ENCODE measurements at regions not wholly inside any gene's neighbourhood (a gene's known extent, or its start where the extent isn't known, plus 50 kb on each side); places are given as distances from the start of the nearest gene placed in this dataset.
"Not testable (repeated sequence)": the region's sequence is repeated elsewhere in the genome, so short reads cannot be mapped to it uniquely, and the experiment has no call there.

GRCh38 chr18:41865796-41866195, 89.2 kb upstream of the PIK3C3 start:
- H3K4me2 ChIP-seq (ENCODE audit: low read length, poor library complexity, severe bottlenecking); H2AFZ ChIP-seq (ENCODE audit: low read depth, low read length); H3K36me3 ChIP-seq (ENCODE audit: control insufficient read depth in 1 of 2, insufficient read depth in 2 of 2, low read depth in 1 of 2, low read length in 2 of 2); H3K18ac ChIP-seq (ENCODE audit: low read depth in 1 of 2, low read length in 2 of 2); H2BK12ac ChIP-seq (ENCODE audit: low read length in 2 of 2); H4K8ac ChIP-seq (ENCODE audit: low read length); H3K23ac ChIP-seq (ENCODE audit: low read length in 2 of 2); H3K4me1 ChIP-seq (ENCODE audit: control insufficient read depth, insufficient read depth, low read depth, low read length); H2BK5ac ChIP-seq (ENCODE audit: low read depth, low read length, poor library complexity, severe bottlenecking); H3K14ac ChIP-seq (ENCODE audit: low read length in 2 of 2); DNase-seq; H3K27ac ChIP-seq (ENCODE audit: low read length, poor library complexity, severe bottlenecking); H2BK15ac ChIP-seq (ENCODE audit: low read depth, poor library complexity, severe bottlenecking); H2AK5ac ChIP-seq (ENCODE audit: low read length, severe bottlenecking); H3K4me3 ChIP-seq (ENCODE audit: insufficient read depth in 1 of 2, low read depth in 1 of 2, low read length in 2 of 2); H4K91ac ChIP-seq (ENCODE audit: low read length); H3K9me3 ChIP-seq (ENCODE audit: control insufficient read depth, low read length); H2BK120ac ChIP-seq (ENCODE audit: low read depth, low read length); H3K79me1 ChIP-seq (replicated peaks; ENCODE audit: low read length, poor library complexity, severe bottlenecking); H3K4ac ChIP-seq (ENCODE audit: low read depth in 1 of 2, low read length in 2 of 2); H3K27me3 ChIP-seq (ENCODE audit: control insufficient read depth in 1 of 2, insufficient read depth in 1 of 2, low read length in 2 of 2); H3K9ac ChIP-seq (ENCODE audit: low read length): not testable (repeated sequence)
- WGBS = 97% methylated on average over 22 of the region's 27 CpGs

DNA sequence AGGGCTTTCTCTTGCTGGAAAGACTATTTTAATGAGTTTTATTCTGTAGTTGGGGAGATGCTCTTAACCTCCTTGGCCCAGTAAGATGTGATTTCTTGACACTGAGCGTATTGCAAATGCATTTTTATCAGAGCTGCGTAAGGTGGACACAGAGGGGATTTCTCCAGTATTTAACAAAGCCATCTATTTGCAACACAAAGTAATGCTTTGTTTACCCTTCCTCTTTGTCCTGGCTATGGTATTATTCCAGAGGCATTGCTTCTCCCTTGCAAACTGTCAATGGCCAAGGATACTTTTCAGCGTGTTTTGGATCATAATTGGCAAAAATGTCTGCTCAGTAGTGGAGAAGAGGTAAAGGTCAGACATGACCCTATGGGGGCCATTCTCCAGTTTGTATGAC, 90.8 kb upstream of the PIK3C3 start:
- H3K9ac ChIP-seq (ENCODE audit: low read length) = no peak overlapping the region
- H3K79me1 ChIP-seq (replicated peaks; ENCODE audit: low read length, poor library complexity, severe bottlenecking) = no peaks in the 10 kb centered on the region
- no peak overlapping the region for H2BK120ac ChIP-seq (ENCODE audit: low read depth, low read length)
- WGBS = 98% methylated on average over 3 of the region's 3 CpGs
- no peaks in the 10 kb centered on the region for H3K27me3 ChIP-seq (ENCODE audit: control insufficient read depth in 1 of 2, insufficient read depth in 1 of 2, low read length in 2 of 2)
- H2BK15ac ChIP-seq (ENCODE audit: low read depth, poor library complexity, severe bottlenecking) = no peak overlapping the region
- no peak overlapping the region for H3K4me3 ChIP-seq (ENCODE audit: insufficient read depth in 1 of 2, low read depth in 1 of 2, low read length in 2 of 2)
- no peaks in the 10 kb centered on the region for H3K9me3 ChIP-seq (ENCODE audit: control insufficient read depth, low read length)
- no peak overlapping the region for H3K18ac ChIP-seq (ENCODE audit: low read depth in 1 of 2, low read length in 2 of 2)
- DNase-seq = no peak
- no peaks in the 10 kb centered on the region for H3K36me3 ChIP-seq (ENCODE audit: control insufficient read depth in 1 of 2, insufficient read depth in 2 of 2, low read depth in 1 of 2, low read length in 2 of 2)
- H2BK12ac ChIP-seq (ENCODE audit: low read length in 2 of 2) = no peak overlapping the region
- no peak overlapping the region for H4K91ac ChIP-seq (ENCODE audit: low read length)
- H3K23ac ChIP-seq (ENCODE audit: low read length in 2 of 2) = no peak overlapping the region
- H4K8ac ChIP-seq (ENCODE audit: low read length) = no peak overlapping the region
- H3K4me2 ChIP-seq (ENCODE audit: low read length, poor library complexity, severe bottlenecking) = no peak overlapping the region
- no peak overlapping the region for H2AFZ ChIP-seq (ENCODE audit: low read depth, low read length)
- no peak overlapping the region for H2BK5ac ChIP-seq (ENCODE audit: low read depth, low read length, poor library complexity, severe bottlenecking)
- H3K4ac ChIP-seq (ENCODE audit: low read depth in 1 of 2, low read length in 2 of 2) = no peak overlapping the region
- H2AK5ac ChIP-seq (ENCODE audit: low read length, severe bottlenecking) = no peak overlapping the region
- no peak overlapping the region for H3K27ac ChIP-seq (ENCODE audit: low read length, poor library complexity, severe bottlenecking)
- H3K4me1 ChIP-seq (ENCODE audit: control insufficient read depth, insufficient read depth, low read depth, low read length) = no peaks in the 10 kb centered on the region
- H3K14ac ChIP-seq (ENCODE audit: low read length in 2 of 2) = no peak overlapping the region

GRCh38 chr18:41862921-41863320, 92.1 kb upstream of the PIK3C3 start:
- H2BK12ac ChIP-seq (ENCODE audit: low read length in 2 of 2) = no peak overlapping the region
- H3K36me3 ChIP-seq (ENCODE audit: control insufficient read depth in 1 of 2, insufficient read depth in 2 of 2, low read depth in 1 of 2, low read length in 2 of 2) = no peaks in the 10 kb centered on the region
- no peaks in the 10 kb centered on the region for H3K27me3 ChIP-seq (ENCODE audit: control insufficient read depth in 1 of 2, insufficient read depth in 1 of 2, low read length in 2 of 2)
- no peaks in the 10 kb centered on the region for H3K9me3 ChIP-seq (ENCODE audit: control insufficient read depth, low read length)
- no peak overlapping the region for H3K9ac ChIP-seq (ENCODE audit: low read length)
- DNase-seq = no peak
- no peak overlapping the region for H3K4me3 ChIP-seq (ENCODE audit: insufficient read depth in 1 of 2, low read depth in 1 of 2, low read length in 2 of 2)
- no peak overlapping the region for H4K91ac ChIP-seq (ENCODE audit: low read length)
- H3K79me1 ChIP-seq (replicated peaks; ENCODE audit: low read length, poor library complexity, severe bottlenecking) = no peaks in the 10 kb centered on the region
- H2BK5ac ChIP-seq (ENCODE audit: low read depth, low read length, poor library complexity, severe bottlenecking) = no peak overlapping the region
- H2AK5ac ChIP-seq (ENCODE audit: low read length, severe bottlenecking) = no peak overlapping the region
- no peak overlapping the region for H3K4ac ChIP-seq (ENCODE audit: low read depth in 1 of 2, low read length in 2 of 2)
- no peak overlapping the region for H3K27ac ChIP-seq (ENCODE audit: low read length, poor library complexity, severe bottlenecking)
- no peak overlapping the region for H3K23ac ChIP-seq (ENCODE audit: low read length in 2 of 2)
- no peak overlapping the region for H2AFZ ChIP-seq (ENCODE audit: low read depth, low read length)
- H3K18ac ChIP-seq (ENCODE audit: low read depth in 1 of 2, low read length in 2 of 2) = no peak overlapping the region
- H2BK15ac ChIP-seq (ENCODE audit: low read depth, poor library complexity, severe bottlenecking) = no peak overlapping the region
- H3K4me1 ChIP-seq (ENCODE audit: control insufficient read depth, insufficient read depth, low read depth, low read length) = no peaks in the 10 kb centered on the region
- no peak overlapping the region for H3K4me2 ChIP-seq (ENCODE audit: low read length, poor library complexity, severe bottlenecking)
- no peak overlapping the region for H3K14ac ChIP-seq (ENCODE audit: low read length in 2 of 2)
- H2BK120ac ChIP-seq (ENCODE audit: low read depth, low read length) = no peak overlapping the region
- H4K8ac ChIP-seq (ENCODE audit: low read length) = no peak overlapping the region

- Histone ChIP-seq H3K27ac (ENCODE audit: low read length, poor library complexity, severe bottlenecking) (no peak overlapping the region), H4K91ac (ENCODE audit: low read length) (no peak overlapping the region), H3K4me2 (ENCODE audit: low read length, poor library complexity, severe bottlenecking) (no peak overlapping the region), H3K4ac (ENCODE audit: low read depth in 1 of 2, low read length in 2 of 2) (no peak overlapping the region), H3K9me3 (ENCODE audit: control insufficient read depth, low read length) (no peaks in the 10 kb centered on the region), H4K8ac (ENCODE audit: low read length) (no peak overlapping the region), H3K27me3 (ENCODE audit: control insufficient read depth in 1 of 2, insufficient read depth in 1 of 2, low read length in 2 of 2) (no peaks in the 10 kb centered on the region), H2BK12ac (ENCODE audit: low read length in 2 of 2) (no peak overlapping the region), H3K9ac (ENCODE audit: low read length) (no peak overlapping the region), H2BK120ac (ENCODE audit: low read depth, low read length) (no peak overlapping the region), H2BK15ac (ENCODE audit: low read depth, poor library complexity, severe bottlenecking) (no peak overlapping the region), H3K23ac (ENCODE audit: low read length in 2 of 2) (no peak overlapping the region), H3K14ac (ENCODE audit: low read length in 2 of 2) (no peak overlapping the region), H3K79me1 (replicated peaks; ENCODE audit: low read length, poor library complexity, severe bottlenecking) (no peaks in the 10 kb centered on the region), H2AK5ac (ENCODE audit: low read length, severe bottlenecking) (no peak overlapping the region), H2BK5ac (ENCODE audit: low read depth, low read length, poor library complexity, severe bottlenecking) (no peak overlapping the region), H3K36me3 (ENCODE audit: control insufficient read depth in 1 of 2, insufficient read depth in 2 of 2, low read depth in 1 of 2, low read length in 2 of 2) (no peaks in the 10 kb centered on the region), H3K4me3 (ENCODE audit: insufficient read depth in 1 of 2, low read depth in 1 of 2, low read length in 2 of 2) (no peak overlapping the region), H3K4me1 (ENCODE audit: control insufficient read depth, insufficient read depth, low read depth, low read length) (no peaks in the 10 kb centered on the region), H2AFZ (ENCODE audit: low read depth, low read length) (no peak overlapping the region), H3K18ac (ENCODE audit: low read depth in 1 of 2, low read length in 2 of 2) (no peak overlapping the region)
- 95% methylated on average over 2 of the region's 2 CpGs for WGBS
- no peak for DNase-seq
Observed at GRCh38 chr18:41860987-41861386, 94.0 kb upstream of the PIK3C3 start.
